Endothelial cell of umbilical vein (primary cell): ENCODE measurements at regions not wholly inside any gene's neighbourhood (a gene's known extent, or its start where the extent isn't known, plus 50 kb on each side); places are given as distances from the start of the nearest gene placed in this dataset.
A peak's percentile ranks its signal among the peaks of the same experiment; 100 is the strongest.

Experiments
- BruUV-seq: library from RNA; stranded (reverse); fragments of 400-500 nt; replicated peaks from 2 replicates; lab custom pipeline; 2021; lab: Mats Ljungman, UMichigan
- CTCF ChIA-PET: fragments of 300-600, 350-600 bp; sonication (Branson Sonifier 250); formaldehyde crosslinking; loops from one replicate; lab custom pipeline; 2021; ENCODE audit warnings: antibody characterized with exemption, inconsistent platforms; lab: Charles Lee
- POLR2A ChIA-PET: fragments of 300-600, 350-600 bp; sonication (Branson Sonifier 250); formaldehyde crosslinking; loops from one replicate; lab custom pipeline; 2021; ENCODE audit warnings: antibody characterized with exemption, inconsistent platforms; lab: Charles Lee
- DNase-seq: peaks from one replicate; pipeline ENCODE4 v3.0.0-alpha.2; 2011; ENCODE audit warnings: low read depth, low spot score
- FAIRE-seq: peaks from 2 replicates; lab custom pipeline; 2011; peaks lifted over from hg19 to GRCh38; lab: Jason Lieb, UNC
- H2AFZ ChIP-seq: 2 replicates; pipeline ENCODE4 v1.6.0; 2012; ENCODE audit warnings: low read depth, low read length, control low read depth, inconsistent platforms
- H3K27ac ChIP-seq: 2 replicates; pipeline ENCODE4 v1.5.1; 2011; ENCODE audit warnings: low read depth, mild to moderate bottlenecking, control low read depth, low read length, moderate library complexity; ENCODE audit not compliant: insufficient read depth
- H3K27me3 ChIP-seq, 2 experiments: 2 replicates each; pipeline versions ENCODE4 v1.6.0 to v1.6.1; 2011; ENCODE audit warnings: low read length in 2 of 2, mixed read lengths in 1 of 2; ENCODE audit not compliant: control insufficient read depth in 2 of 2, insufficient read depth in 2 of 2
- H3K36me3 ChIP-seq, 2 experiments: 2 replicates in 1 of 2; 3 replicates in 1 of 2; pipeline ENCODE4 v1.5.1; 2011; ENCODE audit warnings: low read length in 2 of 2, mild to moderate bottlenecking in 1 of 2, moderate library complexity in 1 of 2; ENCODE audit not compliant: control insufficient read depth in 2 of 2, insufficient read depth in 2 of 2; ENCODE audit errors: extremely low read depth in 1 of 2
- H3K4me1 ChIP-seq: 3 replicates; pipeline ENCODE4 v1.5.1; 2011; ENCODE audit warnings: mild to moderate bottlenecking, low read length; ENCODE audit not compliant: control insufficient read depth, insufficient read depth; ENCODE audit errors: extremely low read depth
- H3K4me2 ChIP-seq: 2 replicates; pipeline ENCODE4 v1.6.1; 2011; ENCODE audit warnings: low read length, control low read depth, mixed read lengths; ENCODE audit not compliant: insufficient read depth
- H3K4me3 ChIP-seq, 3 experiments: fragments of 200-600 bp in 1 of 3; sonication (generic), shearing (Covaris generic) in 1 of 3; replicated peaks in 1 of 3; 2 replicates each; pipeline ENCODE4 v1.5.1; 2011 to 2016; ENCODE audit warnings: control low read depth in 3 of 3, low read length in 3 of 3, mild to moderate bottlenecking in 2 of 3, inconsistent platforms in 1 of 3, low read depth in 1 of 3, moderate library complexity in 1 of 3; ENCODE audit not compliant: insufficient read depth in 1 of 3
- H3K79me2 ChIP-seq: 2 replicates; pipeline ENCODE4 v1.6.0; 2012; ENCODE audit warnings: low read length, inconsistent platforms; ENCODE audit not compliant: control insufficient read depth, insufficient read depth
- H3K9ac ChIP-seq: replicated peaks from 2 replicates; pipeline ENCODE3; 2011; ENCODE audit warnings: low read length, control low read depth; ENCODE audit not compliant: insufficient read depth; ENCODE audit errors: extremely low read depth
- H3K9me1 ChIP-seq: replicated peaks from 3 replicates; pipeline ENCODE4 v1.6.0; 2011; ENCODE audit warnings: mild to moderate bottlenecking, low read length; ENCODE audit not compliant: control insufficient read depth, insufficient read depth; ENCODE audit errors: extremely low read depth
- H3K9me3 ChIP-seq: replicated peaks from 2 replicates; pipeline ENCODE4 v1.5.1; 2012; ENCODE audit warnings: low read length, inconsistent platforms; ENCODE audit not compliant: control insufficient read depth, insufficient read depth
- H4K20me1 ChIP-seq: replicated peaks from 2 replicates; pipeline ENCODE3; 2011; ENCODE audit warnings: mild to moderate bottlenecking, low read length; ENCODE audit not compliant: control insufficient read depth, insufficient read depth; ENCODE audit errors: extremely low read depth
- CTCF ChIP-seq, 2 donors: IDR thresholded peaks; 1 replicate in 1 of 2; 2 replicates in 1 of 2; pipeline ENCODE4 v1.5.1; 2011; ENCODE audit warnings: low read length in 2 of 2, mild to moderate bottlenecking in 2 of 2, moderate library complexity in 2 of 2, control low read depth in 1 of 2, inconsistent platforms in 1 of 2, low read depth in 1 of 2; ENCODE audit not compliant: insufficient read depth in 1 of 2; ENCODE audit errors: extremely low read depth in 1 of 2
- EZH2 ChIP-seq: IDR thresholded peaks from 2 replicates; pipeline ENCODE4 v1.6.1; 2012; ENCODE audit warnings: borderline replicate concordance, low read depth, mild to moderate bottlenecking, moderate library complexity, low read length, inconsistent platforms; ENCODE audit not compliant: severe bottlenecking
- FOS ChIP-seq: IDR thresholded peaks from 2 replicates; pipeline ENCODE4 v1.6.1; 2011; ENCODE audit warnings: mild to moderate bottlenecking, low read length, moderate library complexity, borderline replicate concordance; ENCODE audit not compliant: insufficient read depth
- GATA2 ChIP-seq: IDR thresholded peaks from 2 replicates; pipeline ENCODE4 v1.7.0; 2011; ENCODE audit warnings: low read depth, mild to moderate bottlenecking, moderate library complexity, mixed read lengths, low read length; ENCODE audit not compliant: insufficient read length, insufficient read depth
- JUN ChIP-seq: IDR thresholded peaks from 2 replicates; pipeline ENCODE4 v1.6.1; 2011; ENCODE audit warnings: borderline replicate concordance, low read depth; ENCODE audit not compliant: insufficient read length, insufficient read depth
- MAX ChIP-seq: IDR thresholded peaks from 2 replicates; pipeline ENCODE4 v1.6.1; 2011; ENCODE audit not compliant: insufficient read depth, insufficient read length
- MYC ChIP-seq: IDR thresholded peaks from one replicate; pipeline ENCODE4 v1.6.1; 2011; ENCODE audit warnings: mild to moderate bottlenecking, low read depth, low read length
- POLR2A ChIP-seq: IDR thresholded peaks from 2 replicates; pipeline ENCODE4 v1.6.1; 2012; ENCODE audit warnings: low read depth, mild to moderate bottlenecking, control low read depth, low read length
- POLR2AphosphoS5 ChIP-seq: IDR thresholded peaks from 2 replicates; pipeline ENCODE4 v1.6.1; 2012; ENCODE audit warnings: low read depth, mild to moderate bottlenecking, control low read depth, low read length, moderate library complexity; ENCODE audit not compliant: insufficient read depth
- dilution Hi-C: fragments of 300-500 bp; cut with MboI; formaldehyde crosslinking; loops from one replicate; pipeline ENCODE4 v1.15.0; 2019; ENCODE audit warnings: low sequenced_read_pairs; ENCODE audit not compliant: extremely low pct_ligation_motif_present
- intact Hi-C: fragments of 100-400 bp; cut with micrococcal nuclease; formaldehyde crosslinking; loops from one replicate; pipeline ENCODE4 v1.10.0; 2022

GRCh38 chr6:74277777-74278186, 581.8 kb downstream of the CD109 start:
- no peaks in the 10 kb centered on the region for H3K27me3 ChIP-seq
- no peaks in the 10 kb centered on the region for H3K9me3 ChIP-seq
- peaks cover under 1% of the 10 kb centered on the region for H3K9me1 ChIP-seq
- H3K9ac ChIP-seq: no peak overlapping the region
- H2AFZ ChIP-seq: no peak overlapping the region
- no peak for TF ChIP-seq GATA2
- no peak for TF ChIP-seq CTCF (IDR thresholded peaks at IDR 0.05; ENCODE audit: extremely low read depth in 1 of 2, insufficient read depth in 1 of 2, low read depth in 1 of 2, low read length in 2 of 2)
- TF ChIP-seq MYC: no peak
- TF ChIP-seq FOS: no peak
- TF ChIP-seq MAX: no peak
- no peak for TF ChIP-seq POLR2AphosphoS5
- TF ChIP-seq POLR2A: no peak
- TF ChIP-seq EZH2: no peak
- TF ChIP-seq JUN: no peak
- ChIA-PET POLR2A (no interaction called here), CTCF (interaction anchor here (0.9 to 1.6 kb wide), 2 partner anchors 9 to 184 kb away, joined by 3 to 5 read pairs; no protein-coding TSS in a partner anchor)
- dilution Hi-C loops (no loop called here), intact Hi-C loops (no loop called here)
- peak; percentile 26 for FAIRE-seq
- BruUV-seq: no TSS peak
- H3K4me3 ChIP-seq: no peak overlapping the region
- H3K36me3 ChIP-seq: no peaks in the 10 kb centered on the region
- H3K4me1 ChIP-seq: no peaks in the 10 kb centered on the region
- no peak overlapping the region for H3K27ac ChIP-seq
- H4K20me1 ChIP-seq: no peaks in the 10 kb centered on the region
- DNase-seq: peak; percentile 19
- no peaks in the 10 kb centered on the region for H3K79me2 ChIP-seq
- H3K4me2 ChIP-seq: no peak overlapping the region
